K562 (cell line): ENCODE measurements at regions not wholly inside any gene's neighbourhood (a gene's known extent, or its start where the extent isn't known, plus 50 kb on each side); places are given as distances from the start of the nearest gene placed in this dataset.

Experiments used
- ATAC-seq: fragments of 200-7000 bp; cut with Tn5 transposase; 3 replicates; pipeline ENCODE4 v1.9.1; 2020; ENCODE audit warnings: moderate library complexity
- BruUV-seq: library from RNA; stranded (reverse); fragments of 400-500 nt; replicated peaks from 2 replicates; lab custom pipeline; 2021; lab: Mats Ljungman, UMichigan
- CTCF ChIA-PET: fragments of 300-600 bp; formaldehyde crosslinking; extraction: SDS; loops from one replicate; lab custom pipeline; 2021; ENCODE audit warnings: low intra/inter-chr PET ratio; lab: Yijun Ruan, JAX
- POLR2A ChIA-PET: fragments of 300-600, 350-650 bp; sonication (Branson Sonifier 250); formaldehyde crosslinking; extraction: SDS; loops from one replicate; lab custom pipeline; 2021; ENCODE audit warnings: antibody characterized with exemption, inconsistent platforms; lab: Yijun Ruan, JAX
- DNase-seq, 4 experiments: peaks; one replicate each; pipeline versions ENCODE4 v3.0.0 to v3.0.0-alpha.2; 2011 to 2018; ENCODE audit warnings: low spot score in 3 of 4, mixed read lengths in 3 of 4; ENCODE audit errors: extremely low read depth in 1 of 4
- FAIRE-seq: peaks from 2 replicates; lab custom pipeline; 2011; peaks lifted over from hg19 to GRCh38; lab: Jason Lieb, UNC
- H2AFZ ChIP-seq: 2 replicates; pipeline ENCODE4 v1.6.0; 2011; ENCODE audit warnings: low read depth, low read length, control low read depth, inconsistent platforms
- H3K27ac ChIP-seq: fragments of 200-600 bp; 3 replicates; pipeline ENCODE4 v1.8.0; 2011; ENCODE audit warnings: low read depth, mild to moderate bottlenecking, control low read depth, inconsistent platforms, low read length, moderate library complexity, mixed read lengths; ENCODE audit errors: extremely low read depth
- H3K27me3 ChIP-seq, 2 experiments: fragments of 300-600 bp in 1 of 2; 2 replicates in 1 of 2; 3 replicates in 1 of 2; pipeline versions ENCODE4 v1.6.0 to v1.8.0; 2011; ENCODE audit warnings: inconsistent platforms in 2 of 2, low read length in 2 of 2, mild to moderate bottlenecking in 1 of 2, mixed read lengths in 1 of 2, moderate library complexity in 1 of 2; ENCODE audit not compliant: control insufficient read depth in 2 of 2, insufficient read depth in 2 of 2
- H3K36me3 ChIP-seq: fragments of 300-600 bp; 3 replicates; pipeline ENCODE4 v1.8.0; 2011; ENCODE audit warnings: mild to moderate bottlenecking, low read length, inconsistent platforms; ENCODE audit not compliant: control insufficient read depth, insufficient read depth
- H3K4me1 ChIP-seq, 2 experiments: fragments of 200-600 bp in 1 of 2; replicated peaks in 1 of 2; 2 replicates in 1 of 2; 3 replicates in 1 of 2; pipeline versions ENCODE4 v1.5.1 to v1.8.0; 2011; ENCODE audit warnings: inconsistent platforms in 2 of 2, low read length in 2 of 2, mild to moderate bottlenecking in 1 of 2, mixed read lengths in 1 of 2, moderate library complexity in 1 of 2; ENCODE audit not compliant: control insufficient read depth in 2 of 2, insufficient read depth in 2 of 2
- H3K4me2 ChIP-seq: 2 replicates; pipeline ENCODE4 v1.6.1; 2011; ENCODE audit warnings: low read length, control low read depth, inconsistent platforms, mixed read lengths; ENCODE audit not compliant: insufficient read depth
- H3K4me3 ChIP-seq: fragments of 200-600 bp; sonication (generic), shearing (Covaris generic); 2 replicates; pipeline ENCODE4 v1.5.1; 2016; ENCODE audit warnings: control low read depth, inconsistent platforms
- H3K79me2 ChIP-seq: fragments of 200-600 bp; 3 replicates; pipeline ENCODE4 v1.8.0; 2011; ENCODE audit warnings: low read length, inconsistent platforms; ENCODE audit not compliant: control insufficient read depth, insufficient read depth
- H3K9ac ChIP-seq, 2 experiments: 2 replicates each; pipeline versions ENCODE4 v1.6.0 to v1.6.1; 2011; ENCODE audit warnings: low read depth in 2 of 2, low read length in 2 of 2, control low read depth in 1 of 2, inconsistent platforms in 1 of 2, mild to moderate bottlenecking in 1 of 2, mixed read lengths in 1 of 2; ENCODE audit not compliant: insufficient read depth in 1 of 2
- H3K9me1 ChIP-seq: one replicate; pipeline ENCODE4 v1.6.0; 2011; ENCODE audit warnings: inconsistent platforms, mild to moderate bottlenecking, low read length, moderate library complexity; ENCODE audit not compliant: control insufficient read depth, insufficient read depth
- H3K9me3 ChIP-seq: replicated peaks from 2 replicates; pipeline ENCODE4 v1.5.1; 2011; ENCODE audit warnings: low read depth, low read length, inconsistent platforms; ENCODE audit not compliant: control insufficient read depth, insufficient read depth
- H4K20me1 ChIP-seq: replicated peaks from 2 replicates; pipeline ENCODE4 v1.6.1; 2011; ENCODE audit warnings: low read length, inconsistent platforms, mixed read lengths; ENCODE audit not compliant: control insufficient read depth, insufficient read depth
- CBFA2T2 ChIP-seq: fragments of 450-650 bp; conservative IDR thresholded peaks from 2 replicates; pipeline ENCODE4 v1.6.1; 2017; ENCODE audit warnings: mild to moderate bottlenecking
- FOXA1 ChIP-seq: fragments of 450-650 bp; IDR thresholded peaks from 2 replicates; pipeline ENCODE4 v1.6.1; 2016; ENCODE audit warnings: mild to moderate bottlenecking, borderline replicate concordance
- FOXJ3 ChIP-seq: sonication (generic); formaldehyde crosslinking; IDR thresholded peaks from 2 replicates; pipeline ENCODE4 v1.4.0; 2020; ENCODE audit warnings: mild to moderate bottlenecking, missing genetic modification reagents
- LARP7 ChIP-seq: fragments of 450-650 bp; IDR thresholded peaks from 2 replicates; pipeline ENCODE4 v1.6.1; 2016
- LEF1 ChIP-seq: fragments of 450-650 bp; IDR thresholded peaks from 2 replicates; pipeline ENCODE4 v1.6.1; 2016; ENCODE audit warnings: mild to moderate bottlenecking
- MCM3 ChIP-seq: fragments of 450-650 bp; IDR thresholded peaks from 2 replicates; pipeline ENCODE4 v1.6.1; 2016
- MTA2 ChIP-seq: fragments of 450-650 bp; IDR thresholded peaks from 2 replicates; pipeline ENCODE4 v1.6.1; 2016; ENCODE audit warnings: low read depth
- MTA3 ChIP-seq: fragments of 450-650 bp; formaldehyde crosslinking; IDR thresholded peaks from 2 replicates; pipeline ENCODE4 v1.6.1; 2017; ENCODE audit warnings: mild to moderate bottlenecking, borderline replicate concordance
- SMAD4 ChIP-seq: fragments of 250-450 bp; sonication (Bioruptor Pico); conservative IDR thresholded peaks from 2 replicates; pipeline ENCODE4 v1.8.0; 2021; ENCODE audit warnings: inconsistent platforms, mild to moderate bottlenecking, moderate library complexity
- SPI1 ChIP-seq: IDR thresholded peaks from 2 replicates; pipeline ENCODE4 v1.6.1; 2011; ENCODE audit warnings: low read depth, low read length, control low read depth, borderline replicate concordance
- TCF3 ChIP-seq: sonication (generic); formaldehyde crosslinking; IDR thresholded peaks from 2 replicates; pipeline ENCODE4 v1.4.0; 2020; ENCODE audit warnings: mild to moderate bottlenecking, missing genetic modification reagents
- THAP12 ChIP-seq: fragments of 250-450 bp; sonication (Bioruptor Pico); IDR thresholded peaks from 2 replicates; pipeline ENCODE4 v1.9.0; 2021; ENCODE audit warnings: mild to moderate bottlenecking, inconsistent platforms
- ZNF316 ChIP-seq: fragments of 450-650 bp; IDR thresholded peaks from 2 replicates; pipeline ENCODE4 v1.6.1; 2016
- ZNF561 ChIP-seq: fragments of 450-650 bp; formaldehyde crosslinking; conservative IDR thresholded peaks from 2 replicates; pipeline ENCODE4 v1.4.0; 2020; ENCODE audit warnings: mild to moderate bottlenecking, moderate library complexity
- WGBS: fragments of 100-300 bp; shearing (Covaris generic); methylation state at CpG from one replicate; pipeline ENCODE4 v1.1.6; 2016; ENCODE audit warnings: low coverage, mixed read lengths; ENCODE audit not compliant: insufficient coverage; ENCODE audit errors: missing lambda C conversion rate; 5-methylcytosine and 5-hydroxymethylcytosine counted together
- in situ Hi-C: fragments of 300-500 bp; cut with MboI; formaldehyde crosslinking; loops from 4 replicates; pipeline ENCODE4 v1.15.0; 2018; ENCODE audit warnings: inconsistent platforms, mixed read lengths
- intact Hi-C: fragments of 100-400 bp; cut with micrococcal nuclease; formaldehyde crosslinking; loops from 2 replicates; pipeline ENCODE4 v1.14.2; 2022
- TF ChIP-seq, protein P1 (sequence below), 2 experiments: fragments of 150-350 bp in 1 of 2; IDR thresholded peaks; 2 replicates each; pipeline ENCODE4 v1.6.1; 2012 to 2016; ENCODE audit warnings: low read depth in 2 of 2, low read length in 2 of 2, mild to moderate bottlenecking in 1 of 2, moderate library complexity in 1 of 2
- TF ChIP-seq, protein P2 (sequence below): sonication (generic); formaldehyde crosslinking; IDR thresholded peaks from 2 replicates; pipeline ENCODE4 v1.8.1; 2023; ENCODE audit warnings: missing genetic modification reagents, mild to moderate bottlenecking, borderline replicate concordance

GRCh38 chr11:127194521-127194920 lies 194.0 kb upstream of the KIRREL3 start:
- POLR2A ChIA-PET = no interaction called here
- FAIRE-seq (no peak), DNase-seq (no peak)
- no peak for TF ChIP-seq SPI1
- TF ChIP-seq, protein P1, sequence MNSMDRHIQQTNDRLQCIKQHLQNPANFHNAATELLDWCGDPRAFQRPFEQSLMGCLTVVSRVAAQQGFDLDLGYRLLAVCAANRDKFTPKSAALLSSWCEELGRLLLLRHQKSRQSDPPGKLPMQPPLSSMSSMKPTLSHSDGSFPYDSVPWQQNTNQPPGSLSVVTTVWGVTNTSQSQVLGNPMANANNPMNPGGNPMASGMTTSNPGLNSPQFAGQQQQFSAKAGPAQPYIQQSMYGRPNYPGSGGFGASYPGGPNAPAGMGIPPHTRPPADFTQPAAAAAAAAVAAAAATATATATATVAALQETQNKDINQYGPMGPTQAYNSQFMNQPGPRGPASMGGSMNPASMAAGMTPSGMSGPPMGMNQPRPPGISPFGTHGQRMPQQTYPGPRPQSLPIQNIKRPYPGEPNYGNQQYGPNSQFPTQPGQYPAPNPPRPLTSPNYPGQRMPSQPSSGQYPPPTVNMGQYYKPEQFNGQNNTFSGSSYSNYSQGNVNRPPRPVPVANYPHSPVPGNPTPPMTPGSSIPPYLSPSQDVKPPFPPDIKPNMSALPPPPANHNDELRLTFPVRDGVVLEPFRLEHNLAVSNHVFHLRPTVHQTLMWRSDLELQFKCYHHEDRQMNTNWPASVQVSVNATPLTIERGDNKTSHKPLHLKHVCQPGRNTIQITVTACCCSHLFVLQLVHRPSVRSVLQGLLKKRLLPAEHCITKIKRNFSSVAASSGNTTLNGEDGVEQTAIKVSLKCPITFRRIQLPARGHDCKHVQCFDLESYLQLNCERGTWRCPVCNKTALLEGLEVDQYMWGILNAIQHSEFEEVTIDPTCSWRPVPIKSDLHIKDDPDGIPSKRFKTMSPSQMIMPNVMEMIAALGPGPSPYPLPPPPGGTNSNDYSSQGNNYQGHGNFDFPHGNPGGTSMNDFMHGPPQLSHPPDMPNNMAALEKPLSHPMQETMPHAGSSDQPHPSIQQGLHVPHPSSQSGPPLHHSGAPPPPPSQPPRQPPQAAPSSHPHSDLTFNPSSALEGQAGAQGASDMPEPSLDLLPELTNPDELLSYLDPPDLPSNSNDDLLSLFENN (IDR thresholded peaks at IDR 0.05; ENCODE audit: low read depth in 2 of 2, low read length in 2 of 2) = no peak
- TF ChIP-seq MTA2 = no peak
- TF ChIP-seq LARP7 = no peak
- no peak for TF ChIP-seq TCF3 (CRISPR knock-in tag)
- TF ChIP-seq, protein P2, sequence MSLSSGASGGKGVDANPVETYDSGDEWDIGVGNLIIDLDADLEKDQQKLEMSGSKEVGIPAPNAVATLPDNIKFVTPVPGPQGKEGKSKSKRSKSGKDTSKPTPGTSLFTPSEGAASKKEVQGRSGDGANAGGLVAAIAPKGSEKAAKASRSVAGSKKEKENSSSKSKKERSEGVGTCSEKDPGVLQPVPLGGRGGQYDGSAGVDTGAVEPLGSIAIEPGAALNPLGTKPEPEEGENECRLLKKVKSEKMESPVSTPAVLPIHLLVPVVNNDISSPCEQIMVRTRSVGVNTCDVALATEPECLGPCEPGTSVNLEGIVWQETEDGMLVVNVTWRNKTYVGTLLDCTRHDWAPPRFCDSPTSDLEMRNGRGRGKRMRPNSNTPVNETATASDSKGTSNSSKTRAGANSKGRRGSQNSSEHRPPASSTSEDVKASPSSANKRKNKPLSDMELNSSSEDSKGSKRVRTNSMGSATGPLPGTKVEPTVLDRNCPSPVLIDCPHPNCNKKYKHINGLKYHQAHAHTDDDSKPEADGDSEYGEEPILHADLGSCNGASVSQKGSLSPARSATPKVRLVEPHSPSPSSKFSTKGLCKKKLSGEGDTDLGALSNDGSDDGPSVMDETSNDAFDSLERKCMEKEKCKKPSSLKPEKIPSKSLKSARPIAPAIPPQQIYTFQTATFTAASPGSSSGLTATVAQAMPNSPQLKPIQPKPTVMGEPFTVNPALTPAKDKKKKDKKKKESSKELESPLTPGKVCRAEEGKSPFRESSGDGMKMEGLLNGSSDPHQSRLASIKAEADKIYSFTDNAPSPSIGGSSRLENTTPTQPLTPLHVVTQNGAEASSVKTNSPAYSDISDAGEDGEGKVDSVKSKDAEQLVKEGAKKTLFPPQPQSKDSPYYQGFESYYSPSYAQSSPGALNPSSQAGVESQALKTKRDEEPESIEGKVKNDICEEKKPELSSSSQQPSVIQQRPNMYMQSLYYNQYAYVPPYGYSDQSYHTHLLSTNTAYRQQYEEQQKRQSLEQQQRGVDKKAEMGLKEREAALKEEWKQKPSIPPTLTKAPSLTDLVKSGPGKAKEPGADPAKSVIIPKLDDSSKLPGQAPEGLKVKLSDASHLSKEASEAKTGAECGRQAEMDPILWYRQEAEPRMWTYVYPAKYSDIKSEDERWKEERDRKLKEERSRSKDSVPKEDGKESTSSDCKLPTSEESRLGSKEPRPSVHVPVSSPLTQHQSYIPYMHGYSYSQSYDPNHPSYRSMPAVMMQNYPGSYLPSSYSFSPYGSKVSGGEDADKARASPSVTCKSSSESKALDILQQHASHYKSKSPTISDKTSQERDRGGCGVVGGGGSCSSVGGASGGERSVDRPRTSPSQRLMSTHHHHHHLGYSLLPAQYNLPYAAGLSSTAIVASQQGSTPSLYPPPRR (CRISPR knock-in tag) = no peak
- no peak for TF ChIP-seq ZNF316
- TF ChIP-seq MCM3 = no peak
- no peak for TF ChIP-seq CBFA2T2
- TF ChIP-seq FOXA1 = no peak
- no peak for TF ChIP-seq THAP12 (CRISPR knock-in tag)
- TF ChIP-seq MTA3 = no peak
- TF ChIP-seq SMAD4 = no peak
- no peak for TF ChIP-seq LEF1
- no peak for TF ChIP-seq ZNF561 (CRISPR knock-in tag)
- no peak for TF ChIP-seq FOXJ3

More at GRCh38 chr11:127194521-127194920, 194.0 kb upstream of the KIRREL3 start:
- Histone ChIP-seq H4K20me1 (no peaks in the 10 kb centered on the region), H3K9me1 (no peaks in the 10 kb centered on the region), H3K4me2 (no peak overlapping the region), H3K79me2 (no peaks in the 10 kb centered on the region), H3K27me3 (no peaks in the 10 kb centered on the region), H3K27ac (no peak overlapping the region), H3K36me3 (no peaks in the 10 kb centered on the region), H3K4me1 (no peaks in the 10 kb centered on the region), H3K4me3 (no peak overlapping the region), H2AFZ (no peak overlapping the region), H3K9me3 (no peaks in the 10 kb centered on the region), H3K9ac (no peak overlapping the region)
- CTCF ChIA-PET = no interaction called here
- in situ Hi-C loops = no loop called here
- WGBS = 0% methylated on average over 7 of the region's 7 CpGs
- intact Hi-C loops = no loop called here
- no TSS peak for BruUV-seq
- no peak for ATAC-seq
